ENCODE measurements at regions not wholly inside any gene's neighbourhood (a gene's known extent, or its start where the extent isn't known, plus 50 kb on each side); places are given as distances from the start of the nearest gene placed in this dataset.

DNA sequence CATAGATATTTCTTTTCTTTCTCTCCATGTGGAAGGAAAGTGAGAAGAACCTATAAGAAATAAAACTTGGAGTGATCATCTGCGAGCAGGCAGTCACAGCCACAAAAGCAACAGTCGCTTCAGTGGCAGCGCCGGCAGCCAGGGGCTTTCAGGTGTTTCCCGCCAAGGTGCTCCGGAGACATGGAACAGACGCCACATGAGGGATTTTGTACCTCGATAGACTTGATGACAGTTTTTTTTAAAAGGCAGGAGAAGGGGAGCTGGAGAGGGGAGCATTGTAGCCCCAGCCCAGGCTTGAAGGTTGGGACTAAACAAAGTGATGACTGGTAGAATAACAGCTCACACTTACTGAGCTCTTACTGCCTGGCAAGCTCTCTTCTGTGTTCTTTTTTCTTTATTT, 471.4 kb upstream of the B3GAT1 start (continued):
- no peak for TF ChIP-seq ILK (tag; IDR thresholded peaks at IDR 0.05; ENCODE audit: borderline replicate concordance, low read depth)

DNA sequence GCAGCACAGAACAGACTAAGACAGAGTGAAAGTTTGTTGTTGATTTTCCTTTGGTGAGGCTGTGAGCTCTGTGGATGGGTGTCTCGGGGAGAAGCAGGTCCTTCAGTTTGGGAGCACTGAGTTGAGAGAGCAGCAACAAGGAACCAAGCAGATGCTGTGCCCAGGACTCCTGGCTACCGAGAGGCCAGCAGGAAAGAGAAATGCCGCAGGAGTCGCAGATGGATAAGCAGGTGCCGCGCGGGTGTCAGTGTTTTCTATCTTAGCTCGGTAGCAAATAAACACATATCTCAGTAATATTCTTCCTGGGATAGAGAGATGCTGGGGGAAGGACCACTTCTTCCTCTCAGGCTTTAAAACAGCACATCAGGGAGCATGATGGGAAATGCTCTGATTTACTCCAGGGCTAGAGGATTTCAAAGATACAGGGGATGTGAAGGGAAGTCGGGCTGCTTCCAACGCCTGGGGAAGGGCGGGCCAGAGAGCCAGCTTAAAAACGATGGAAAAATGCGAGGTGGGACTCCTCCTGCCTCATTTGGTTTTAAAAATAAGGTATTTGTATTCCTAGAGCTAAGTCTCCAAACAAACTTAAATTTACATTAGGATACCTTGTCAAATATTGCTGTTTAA, 470.7 kb upstream of the B3GAT1 start:
- no peak overlapping the region for H2AFZ ChIP-seq (ENCODE audit: low read depth, low read length)
- POLR2A ChIA-PET, result no interaction called here
- H3K27me3 ChIP-seq (ENCODE audit: control insufficient read depth in 2 of 2, insufficient read depth in 2 of 2, low read length in 2 of 2), result peaks cover 6 to 31% of the 10 kb centered on the region in 2 experiments; a peak in 4 of 5 replicates
- BruUV-seq (replicated peaks), result no TSS peak
- H4K20me1 ChIP-seq (replicated peaks; ENCODE audit: control insufficient read depth, insufficient read depth, low read length), result no peaks in the 10 kb centered on the region
- no peak overlapping the region for H3K4me2 ChIP-seq (ENCODE audit: insufficient read depth, low read length)
- no peak for TF ChIP-seq ZNF780A (CRISPR knock-in tag; IDR thresholded peaks at IDR 0.05)
- no peak for TF ChIP-seq ASH1L (IDR thresholded peaks at IDR 0.05; ENCODE audit: borderline replicate concordance, low read depth, partially characterized antibody)
- no peak for TF ChIP-seq XRCC3 (IDR thresholded peaks at IDR 0.05)
- no peak for TF ChIP-seq ERF (CRISPR knock-in tag; IDR thresholded peaks at IDR 0.05)
- CTCF ChIA-PET (ENCODE audit: low intra/inter-chr PET ratio), result no interaction called here
- no peaks in the 10 kb centered on the region for H3K79me2 ChIP-seq (ENCODE audit: control insufficient read depth, insufficient read depth, low read length)
- intact Hi-C loops (cut with micrococcal nuclease) (no loop called here), in situ Hi-C loops (cut with MboI) (no loop called here)
- 2% methylated on average over 13 of the region's 13 CpGs for WGBS (ENCODE audit: insufficient coverage, low coverage, missing lambda C conversion rate)
- FAIRE-seq (no peak), ATAC-seq (no peak), DNase-seq (ENCODE audit: extremely low read depth in 1 of 4, low spot score in 3 of 4) (no peak)
- no peaks in the 10 kb centered on the region for H3K4me1 ChIP-seq (replicated peaks in 1 of 2; ENCODE audit: control insufficient read depth in 2 of 2, insufficient read depth in 2 of 2, low read length in 2 of 2)
- H3K27ac ChIP-seq (ENCODE audit: extremely low read depth, low read depth, low read length), result no peak overlapping the region
- no peak overlapping the region for H3K9ac ChIP-seq (ENCODE audit: insufficient read depth in 1 of 2, low read depth in 2 of 2, low read length in 2 of 2)
- no peaks in the 10 kb centered on the region for H3K36me3 ChIP-seq (ENCODE audit: control insufficient read depth, insufficient read depth, low read length)
- no peak overlapping the region for H3K4me3 ChIP-seq
- no peaks in the 10 kb centered on the region for H3K9me3 ChIP-seq (replicated peaks; ENCODE audit: control insufficient read depth, insufficient read depth, low read depth, low read length)
- H3K9me1 ChIP-seq (ENCODE audit: control insufficient read depth, insufficient read depth, low read length), result no peaks in the 10 kb centered on the region
